GM12864 (cell line): ENCODE measurements at regions not wholly inside any gene's neighbourhood (a gene's known extent, or its start where the extent isn't known, plus 50 kb on each side); places are given as distances from the start of the nearest gene placed in this dataset.

ENCODE experiments used
- DNase-seq: peaks from one replicate; pipeline ENCODE4 v3.0.0-alpha.2; 2011; ENCODE audit warnings: low read depth
- H3K4me3 ChIP-seq: 2 replicates; pipeline ENCODE4 v1.5.1; 2011; ENCODE audit warnings: mild to moderate bottlenecking, low read depth, low read length, control low read depth
- TF ChIP-seq, protein P1 (sequence below): IDR thresholded peaks from 2 replicates; pipeline ENCODE4 v1.5.1; 2011; ENCODE audit warnings: low read depth, mild to moderate bottlenecking, moderate library complexity, low read length, control low read depth, inconsistent platforms; ENCODE audit errors: missing control alignments

DNA sequence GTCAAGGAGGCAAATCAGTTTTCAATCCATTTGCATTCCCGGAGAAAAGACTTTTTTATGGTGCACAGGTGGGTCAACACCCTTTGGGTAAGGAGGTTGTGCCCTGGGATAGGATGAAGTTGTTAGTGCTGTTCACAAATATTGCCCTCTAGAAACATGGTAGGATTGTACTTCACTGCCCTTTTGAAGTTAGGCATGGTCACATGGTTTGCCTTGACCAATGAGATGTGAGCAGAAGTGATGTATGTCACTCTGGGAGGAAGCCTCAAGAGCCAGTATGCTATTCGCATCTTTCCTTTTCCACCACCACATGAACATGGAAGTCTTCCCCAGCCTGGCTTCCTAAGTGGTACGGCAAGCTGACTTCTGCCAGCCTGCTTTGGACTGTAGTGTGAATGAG is 182.7 kb downstream of the TMX1 start:
- no peak overlapping the region for H3K4me3 ChIP-seq
- no peak for DNase-seq
- TF ChIP-seq, protein P1, sequence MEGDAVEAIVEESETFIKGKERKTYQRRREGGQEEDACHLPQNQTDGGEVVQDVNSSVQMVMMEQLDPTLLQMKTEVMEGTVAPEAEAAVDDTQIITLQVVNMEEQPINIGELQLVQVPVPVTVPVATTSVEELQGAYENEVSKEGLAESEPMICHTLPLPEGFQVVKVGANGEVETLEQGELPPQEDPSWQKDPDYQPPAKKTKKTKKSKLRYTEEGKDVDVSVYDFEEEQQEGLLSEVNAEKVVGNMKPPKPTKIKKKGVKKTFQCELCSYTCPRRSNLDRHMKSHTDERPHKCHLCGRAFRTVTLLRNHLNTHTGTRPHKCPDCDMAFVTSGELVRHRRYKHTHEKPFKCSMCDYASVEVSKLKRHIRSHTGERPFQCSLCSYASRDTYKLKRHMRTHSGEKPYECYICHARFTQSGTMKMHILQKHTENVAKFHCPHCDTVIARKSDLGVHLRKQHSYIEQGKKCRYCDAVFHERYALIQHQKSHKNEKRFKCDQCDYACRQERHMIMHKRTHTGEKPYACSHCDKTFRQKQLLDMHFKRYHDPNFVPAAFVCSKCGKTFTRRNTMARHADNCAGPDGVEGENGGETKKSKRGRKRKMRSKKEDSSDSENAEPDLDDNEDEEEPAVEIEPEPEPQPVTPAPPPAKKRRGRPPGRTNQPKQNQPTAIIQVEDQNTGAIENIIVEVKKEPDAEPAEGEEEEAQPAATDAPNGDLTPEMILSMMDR = no peak

DNA sequence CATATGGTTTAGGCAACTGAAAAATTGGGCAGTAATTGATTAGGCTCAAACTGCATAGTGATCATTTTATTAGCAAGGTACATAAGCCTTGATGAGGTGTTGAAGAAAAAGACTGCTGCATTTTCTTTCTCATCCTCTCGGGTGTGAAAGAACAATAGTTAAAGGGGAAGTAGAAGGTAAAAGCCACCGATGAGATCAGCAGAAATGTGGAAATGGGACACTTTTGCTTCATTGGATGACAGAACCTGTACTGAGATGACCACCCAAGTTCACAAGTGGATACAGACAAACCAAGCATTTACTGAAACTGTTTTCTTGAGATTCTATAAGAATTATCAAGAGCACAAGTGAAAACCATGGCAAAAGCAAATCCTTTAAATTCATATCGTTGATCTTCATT is 184.0 kb downstream of the TMX1 start:
- TF ChIP-seq, protein P1 = no peak
- no peak overlapping the region for H3K4me3 ChIP-seq
- no peak for DNase-seq

DNA sequence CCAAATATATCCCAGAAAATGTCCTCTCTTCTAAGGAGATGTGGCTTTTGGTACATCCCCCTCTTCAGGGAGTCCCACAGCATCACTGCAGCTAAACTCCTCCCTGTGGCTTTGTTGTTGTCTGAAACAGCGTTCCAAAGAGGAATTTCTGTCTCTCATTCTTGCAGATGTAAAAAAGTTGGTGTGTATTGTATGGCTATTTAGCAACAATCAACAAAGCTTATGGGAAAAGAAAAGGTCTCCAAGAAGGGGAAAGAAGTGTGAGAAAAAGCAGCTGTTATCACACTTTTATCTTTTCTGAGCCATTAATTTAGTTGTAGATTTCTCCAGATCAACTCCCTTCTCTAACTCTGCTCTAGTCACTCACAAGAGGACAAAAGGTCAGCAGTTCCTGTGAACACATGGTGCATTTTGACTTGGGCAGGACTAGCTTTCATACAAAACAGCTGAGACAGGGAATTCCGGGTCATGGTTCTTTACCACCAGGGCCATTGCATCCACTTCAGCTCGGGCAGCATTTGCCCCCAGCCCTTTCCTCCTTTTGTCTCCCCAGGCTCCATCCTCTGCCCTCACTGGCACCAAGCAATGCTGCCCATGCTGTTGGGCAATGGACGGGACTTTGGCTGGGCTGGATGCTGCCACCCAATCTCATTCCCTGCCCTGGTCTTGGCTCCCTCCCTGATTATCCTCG is 184.7 kb downstream of the TMX1 start:
- TF ChIP-seq, protein P1 = no peak
- H3K4me3 ChIP-seq = no peak overlapping the region
- DNase-seq = no peak

DNA sequence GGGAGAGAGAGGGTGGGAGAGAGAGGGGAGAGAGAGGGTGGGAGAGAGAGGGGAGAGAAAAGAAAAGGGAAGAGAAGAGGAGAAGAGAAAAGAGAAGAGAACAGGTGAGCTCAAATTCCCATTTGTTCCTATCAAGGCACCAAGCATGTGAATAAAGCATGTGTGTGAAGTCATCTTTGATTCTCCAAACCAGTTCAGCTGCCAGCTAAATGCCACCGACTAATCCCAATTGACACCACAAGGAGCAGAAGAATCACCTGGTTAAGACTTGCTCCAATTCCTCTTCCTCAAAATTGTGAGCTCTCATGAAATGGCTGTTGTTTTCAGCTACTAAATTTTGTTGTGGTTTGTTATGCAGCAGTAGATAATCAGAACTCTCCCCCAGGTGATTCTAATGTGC is 188.9 kb downstream of the TMX1 start:
- TF ChIP-seq, protein P1 = no peak
- no peak for DNase-seq
- no peak overlapping the region for H3K4me3 ChIP-seq

DNA sequence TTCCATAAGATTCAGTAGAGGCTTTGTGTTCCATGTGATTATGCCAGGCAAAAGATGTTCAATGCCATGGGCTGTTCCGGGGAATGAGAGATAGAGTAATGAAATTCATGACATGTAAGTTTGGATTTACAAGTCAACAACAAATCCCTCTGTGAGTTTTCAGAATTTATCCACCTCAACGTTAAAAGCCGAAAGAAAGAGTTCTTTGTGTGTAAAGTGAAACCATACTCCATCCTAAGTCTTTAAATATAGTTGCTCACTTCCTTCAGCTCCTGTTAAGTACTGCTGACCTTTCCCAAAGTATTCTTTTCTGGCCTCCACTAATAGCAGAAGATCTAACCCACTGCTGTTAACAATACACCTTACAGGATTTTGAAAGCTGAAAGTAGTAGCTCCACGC is 190.0 kb downstream of the TMX1 start:
- TF ChIP-seq, protein P1 = no peak
- H3K4me3 ChIP-seq = no peak overlapping the region
- no peak for DNase-seq

DNA sequence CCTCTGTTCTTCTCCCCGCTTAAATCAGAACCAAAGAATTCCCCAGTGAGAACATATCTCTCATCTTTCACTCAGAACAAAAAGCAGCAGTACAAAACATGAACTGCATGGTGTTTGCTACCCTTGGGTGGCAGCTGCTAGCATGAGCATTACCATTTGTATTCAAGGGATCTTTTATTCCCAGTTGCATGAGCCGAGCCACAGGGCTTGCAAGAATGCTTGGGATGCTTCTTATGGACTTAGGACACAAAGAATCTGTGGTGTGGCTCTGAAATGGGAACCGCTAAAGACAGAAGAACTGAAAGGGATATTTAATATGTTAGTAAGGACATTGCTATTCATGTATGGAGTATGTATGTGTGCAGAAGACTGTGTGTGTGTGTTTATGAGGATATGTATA is 190.6 kb downstream of the TMX1 start:
- no peak overlapping the region for H3K4me3 ChIP-seq
- TF ChIP-seq, protein P1 = no peak
- DNase-seq = no peak

DNA sequence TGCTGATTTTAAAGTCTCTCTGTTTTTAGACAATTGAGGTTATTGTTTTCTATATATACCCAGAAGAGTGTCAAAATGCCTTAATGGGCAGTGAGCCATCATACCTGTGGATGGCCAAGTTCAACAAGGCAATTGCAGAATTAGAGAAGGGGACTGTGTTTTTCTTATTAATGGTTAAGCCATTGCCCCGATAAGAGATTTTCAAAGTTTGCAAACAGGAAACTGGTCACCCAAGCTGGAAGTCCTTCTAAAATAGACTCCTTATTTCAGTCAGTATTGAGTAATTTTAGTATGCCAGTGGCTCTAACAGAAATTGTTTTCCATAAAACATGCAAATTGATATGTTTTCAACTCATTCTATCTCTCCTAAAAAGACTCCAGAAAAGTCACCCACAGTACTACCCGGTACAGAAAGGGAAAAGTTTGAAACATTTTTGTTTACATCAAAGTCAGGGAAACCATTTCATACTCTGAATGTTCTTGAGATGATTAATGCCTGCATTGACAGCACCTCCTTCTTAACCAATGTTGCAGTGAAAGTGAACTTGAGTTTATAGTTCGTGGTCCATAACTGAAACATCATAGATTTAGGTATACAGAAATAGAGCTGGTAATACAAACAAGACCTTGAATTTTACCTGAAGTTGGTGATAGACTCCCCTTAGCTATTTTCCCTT is 191.1 kb downstream of the TMX1 start:
- TF ChIP-seq, protein P1 = no peak
- no peak overlapping the region for H3K4me3 ChIP-seq
- no peak for DNase-seq
